HL-60 (cell line): ENCODE measurements at regions not wholly inside any gene's neighbourhood (a gene's known extent, or its start where the extent isn't known, plus 50 kb on each side); places are given as distances from the start of the nearest gene placed in this dataset.

Experiments
- CTCF ChIP-seq: IDR thresholded peaks from one replicate; pipeline ENCODE4 v1.5.1; 2011; ENCODE audit warnings: low read length, control low read depth, inconsistent platforms; ENCODE audit not compliant: insufficient read depth
- GABPA ChIP-seq: IDR thresholded peaks from 2 replicates; pipeline ENCODE4 v1.6.1; 2012; ENCODE audit warnings: low read depth
- POLR2AphosphoS5 ChIP-seq: IDR thresholded peaks from 2 replicates; pipeline ENCODE4 v1.6.1; 2012; ENCODE audit warnings: low read depth

- no peak for TF ChIP-seq CTCF
- no peak for TF ChIP-seq POLR2AphosphoS5
- TF ChIP-seq GABPA: no peak
Observed at GRCh38 chr7:106486331-106486730, 174.6 kb downstream of the CCDC71L start.
